ENCODE measurements at regions not wholly inside any gene's neighbourhood (a gene's known extent, or its start where the extent isn't known, plus 50 kb on each side); places are given as distances from the start of the nearest gene placed in this dataset.

DNA sequence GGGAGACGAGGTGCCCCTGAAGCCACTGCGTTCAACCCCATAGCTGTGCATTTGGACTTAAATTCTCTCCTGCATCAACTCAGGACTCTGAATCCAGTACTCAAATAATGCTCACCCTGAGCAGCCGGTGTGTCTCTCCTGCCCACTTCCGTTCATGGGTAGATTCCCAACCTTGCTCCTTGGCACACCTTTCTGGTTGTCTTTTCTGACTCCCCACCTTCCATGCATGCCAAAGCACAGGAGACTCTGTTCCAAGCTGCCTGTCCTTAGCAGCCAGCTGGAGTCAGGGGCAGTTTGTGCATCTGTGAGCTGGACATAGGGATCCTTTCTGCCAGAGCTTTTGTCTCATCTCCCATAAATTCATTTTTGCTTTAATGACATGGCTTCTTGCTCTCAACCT, 1242.5 kb downstream of the TBC1D22A start:
- TF ChIP-seq, protein P1, sequence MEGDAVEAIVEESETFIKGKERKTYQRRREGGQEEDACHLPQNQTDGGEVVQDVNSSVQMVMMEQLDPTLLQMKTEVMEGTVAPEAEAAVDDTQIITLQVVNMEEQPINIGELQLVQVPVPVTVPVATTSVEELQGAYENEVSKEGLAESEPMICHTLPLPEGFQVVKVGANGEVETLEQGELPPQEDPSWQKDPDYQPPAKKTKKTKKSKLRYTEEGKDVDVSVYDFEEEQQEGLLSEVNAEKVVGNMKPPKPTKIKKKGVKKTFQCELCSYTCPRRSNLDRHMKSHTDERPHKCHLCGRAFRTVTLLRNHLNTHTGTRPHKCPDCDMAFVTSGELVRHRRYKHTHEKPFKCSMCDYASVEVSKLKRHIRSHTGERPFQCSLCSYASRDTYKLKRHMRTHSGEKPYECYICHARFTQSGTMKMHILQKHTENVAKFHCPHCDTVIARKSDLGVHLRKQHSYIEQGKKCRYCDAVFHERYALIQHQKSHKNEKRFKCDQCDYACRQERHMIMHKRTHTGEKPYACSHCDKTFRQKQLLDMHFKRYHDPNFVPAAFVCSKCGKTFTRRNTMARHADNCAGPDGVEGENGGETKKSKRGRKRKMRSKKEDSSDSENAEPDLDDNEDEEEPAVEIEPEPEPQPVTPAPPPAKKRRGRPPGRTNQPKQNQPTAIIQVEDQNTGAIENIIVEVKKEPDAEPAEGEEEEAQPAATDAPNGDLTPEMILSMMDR (conservative IDR thresholded peaks at IDR 0.05; ENCODE audit: low read length) = no peak
- no peak for TF ChIP-seq EZH2phosphoT487 (IDR thresholded peaks at IDR 0.05; ENCODE audit: borderline replicate concordance)
